Fibroblast of the conjunctiva (primary cell): ENCODE measurements at regions not wholly inside any gene's neighbourhood (a gene's known extent, or its start where the extent isn't known, plus 50 kb on each side); places are given as distances from the start of the nearest gene placed in this dataset.
A peak's percentile ranks its signal among the peaks of the same experiment; 100 is the strongest.

Experiments
- DNase-seq: peaks from one replicate; pipeline ENCODE4 v3.0.0-alpha.2; 2010; ENCODE audit warnings: low read depth

- no peak for DNase-seq
Measured at GRCh38 chr1:79683420-79683819, 676.9 kb upstream of the ADGRL4 start.

GRCh38 chr1:79682478-79682877 is 675.9 kb upstream of the ADGRL4 start:
- DNase-seq = no peak

- no peak for DNase-seq
Measured at GRCh38 chr1:79681382-79681781, 674.9 kb upstream of the ADGRL4 start.

- no peak for DNase-seq
Measured at GRCh38 chr1:79679916-79680315, 673.4 kb upstream of the ADGRL4 start.

- no peak for DNase-seq
Measured at GRCh38 chr1:79667848-79668696, 661.5 kb upstream of the ADGRL4 start.

- no peak for DNase-seq
Measured at GRCh38 chr1:79667166-79667565, 660.6 kb upstream of the ADGRL4 start.

- peak; percentile 21 for DNase-seq
Measured at GRCh38 chr1:79663916-79664315, 657.4 kb upstream of the ADGRL4 start.

GRCh38 chr1:79662596-79662995 is 656.1 kb upstream of the ADGRL4 start:
- DNase-seq = no peak

- no peak for DNase-seq
Measured at GRCh38 chr1:79660129-79660528, 653.6 kb upstream of the ADGRL4 start.

GRCh38 chr1:79657951-79658658 is 651.6 kb upstream of the ADGRL4 start:
- peak; percentile 66 for DNase-seq

GRCh38 chr1:79655876-79656275 is 649.3 kb upstream of the ADGRL4 start:
- no peak for DNase-seq

GRCh38 chr1:79652426-79652825 is 645.9 kb upstream of the ADGRL4 start:
- no peak for DNase-seq

- no peak for DNase-seq
Measured at GRCh38 chr1:79648126-79648525, 641.6 kb upstream of the ADGRL4 start.

- no peak for DNase-seq
Measured at GRCh38 chr1:79646880-79647279, 640.4 kb upstream of the ADGRL4 start.

- no peak for DNase-seq
Measured at GRCh38 chr1:79638382-79638781, 631.9 kb upstream of the ADGRL4 start.

- peak; percentile 76 for DNase-seq
Measured at GRCh38 chr1:79633456-79633855, 626.9 kb upstream of the ADGRL4 start.

- no peak for DNase-seq
Measured at GRCh38 chr1:79629414-79629813, 622.9 kb upstream of the ADGRL4 start.

- no peak for DNase-seq
Measured at GRCh38 chr1:79617777-79618176, 611.2 kb upstream of the ADGRL4 start.

- no peak for DNase-seq
Measured at GRCh38 chr1:79614762-79615161, 608.2 kb upstream of the ADGRL4 start.

GRCh38 chr1:79614106-79614505 is 607.6 kb upstream of the ADGRL4 start:
- DNase-seq = no peak

GRCh38 chr1:79613046-79613445 is 606.5 kb upstream of the ADGRL4 start:
- DNase-seq = no peak

GRCh38 chr1:79604490-79605198 is 598.1 kb upstream of the ADGRL4 start:
- DNase-seq = no peak

GRCh38 chr1:79603843-79604242 is 597.3 kb upstream of the ADGRL4 start:
- DNase-seq = no peak
